Muscle layer of colon (tissue), 2 donors: ENCODE measurements at regions not wholly inside any gene's neighbourhood (a gene's known extent, or its start where the extent isn't known, plus 50 kb on each side); places are given as distances from the start of the nearest gene placed in this dataset.

Experiments used
- H3K27ac ChIP-seq: one replicate; pipeline ENCODE4 v1.7.0; 2013; ENCODE audit warnings: low read depth, mild to moderate bottlenecking, low read length, moderate library complexity
- H3K27me3 ChIP-seq, 2 donors: one replicate each; pipeline ENCODE4 v1.7.0; 2013; ENCODE audit warnings: low read length in 2 of 2, mild to moderate bottlenecking in 2 of 2; ENCODE audit not compliant: insufficient read depth in 2 of 2, control insufficient read depth in 1 of 2
- H3K36me3 ChIP-seq: one replicate; pipeline ENCODE4 v1.7.0; 2013; ENCODE audit warnings: mild to moderate bottlenecking, low read length; ENCODE audit not compliant: insufficient read depth
- H3K4me1 ChIP-seq: one replicate; pipeline ENCODE4 v1.7.0; 2013; ENCODE audit warnings: mild to moderate bottlenecking, low read length; ENCODE audit not compliant: insufficient read depth
- H3K4me3 ChIP-seq, 2 donors: one replicate each; pipeline ENCODE4 v1.7.0; 2013; ENCODE audit warnings: low read length in 2 of 2, low read depth in 1 of 2, mild to moderate bottlenecking in 1 of 2, moderate library complexity in 1 of 2
- H3K9ac ChIP-seq: one replicate; pipeline ENCODE4 v1.7.0; 2013; ENCODE audit warnings: low read length
- H3K9me3 ChIP-seq: one replicate; pipeline ENCODE4 v1.7.0; 2013; ENCODE audit warnings: mild to moderate bottlenecking, low read length
- donor health status: abdominal sarcoma.
- donor health status: Adenocarcinoma of cecum.

- Histone ChIP-seq H3K27ac (no peak overlapping the region), H3K9me3 (no peaks in the 10 kb centered on the region), H3K4me3 (no peak overlapping the region)
These were observed 116.7 kb downstream of the CD164 start for GRCh38 chr6:109265530-109265929.

GRCh38 chr6:109263873-109264700, 118.2 kb downstream of the CD164 start:
- Histone ChIP-seq H3K4me3 (no peak overlapping the region), H3K4me1 (peaks cover 14% of the 10 kb centered on the region), H3K9ac (no peak overlapping the region), H3K27ac (no peak overlapping the region), H3K9me3 (no peaks in the 10 kb centered on the region), H3K27me3 (no peaks in the 10 kb centered on the region), H3K36me3 (no peaks in the 10 kb centered on the region)

More at GRCh38 chr6:109265530-109265929, 116.7 kb downstream of the CD164 start:
- Histone ChIP-seq H3K4me1 (peaks cover 14% of the 10 kb centered on the region), H3K36me3 (no peaks in the 10 kb centered on the region), H3K9ac (no peak overlapping the region), H3K27me3 (no peaks in the 10 kb centered on the region)

GRCh38 chr6:109262261-109262660, 120.0 kb downstream of the CD164 start:
- H3K4me1 ChIP-seq, result peaks cover 14% of the 10 kb centered on the region
- H3K27me3 ChIP-seq, result no peaks in the 10 kb centered on the region
- H3K27ac ChIP-seq, result no peak overlapping the region
- no peaks in the 10 kb centered on the region for H3K36me3 ChIP-seq
- no peaks in the 10 kb centered on the region for H3K9me3 ChIP-seq
- no peak overlapping the region for H3K4me3 ChIP-seq
- no peak overlapping the region for H3K9ac ChIP-seq

GRCh38 chr6:109261811-109262210, 120.5 kb downstream of the CD164 start:
- no peak overlapping the region for H3K27ac ChIP-seq
- H3K36me3 ChIP-seq, result no peaks in the 10 kb centered on the region
- no peaks in the 10 kb centered on the region for H3K9me3 ChIP-seq
- peaks cover 14% of the 10 kb centered on the region for H3K4me1 ChIP-seq
- H3K27me3 ChIP-seq, result no peaks in the 10 kb centered on the region
- no peak overlapping the region for H3K9ac ChIP-seq
- H3K4me3 ChIP-seq, result no peak overlapping the region

DNA sequence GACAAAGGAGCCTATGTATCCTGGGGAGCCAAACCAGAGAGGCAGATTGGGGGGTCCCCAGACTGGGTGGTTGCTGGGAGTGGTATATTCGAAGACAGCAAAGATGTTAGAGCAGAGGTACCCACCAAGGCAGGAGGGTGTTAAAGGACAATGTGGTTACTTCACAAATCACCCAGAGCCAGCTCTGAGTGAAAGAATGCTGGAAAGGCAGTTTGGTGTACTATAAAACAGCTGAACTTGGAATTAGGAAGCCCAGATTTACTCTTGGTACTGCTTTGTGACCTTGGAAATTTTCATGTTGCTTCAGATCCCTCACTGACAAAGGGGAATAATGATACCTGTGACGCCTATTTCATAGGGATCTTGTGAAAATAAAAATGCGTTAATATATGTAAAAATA, 121.6 kb downstream of the CD164 start:
- Histone ChIP-seq H3K9ac (no peak overlapping the region), H3K4me3 (no peak overlapping the region), H3K9me3 (no peaks in the 10 kb centered on the region), H3K27me3 (no peaks in the 10 kb centered on the region), H3K27ac (no peak overlapping the region), H3K4me1 (peaks cover 14% of the 10 kb centered on the region), H3K36me3 (no peaks in the 10 kb centered on the region)

DNA sequence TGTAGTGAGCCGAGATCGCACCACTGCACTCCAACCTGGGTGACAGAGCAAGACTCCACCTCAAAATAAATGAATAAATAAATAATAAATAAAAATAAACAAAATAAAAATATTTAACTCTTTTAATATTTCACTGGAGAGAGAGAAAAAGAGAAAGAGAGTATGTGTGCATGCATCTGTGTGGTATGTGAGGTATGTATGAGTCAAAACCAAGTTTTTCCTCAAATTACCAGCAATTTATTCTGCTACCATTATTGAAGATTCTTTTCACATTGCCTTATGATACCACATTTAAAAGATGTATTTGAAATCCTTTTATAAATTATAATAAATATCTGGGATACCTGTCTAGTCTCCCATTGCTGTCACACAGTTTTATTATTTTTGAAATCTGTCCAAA, 122.1 kb downstream of the CD164 start:
- no peak overlapping the region for H3K4me3 ChIP-seq
- H3K27ac ChIP-seq, result no peak overlapping the region
- peaks cover 14% of the 10 kb centered on the region for H3K4me1 ChIP-seq
- H3K9ac ChIP-seq, result no peak overlapping the region
- no peaks in the 10 kb centered on the region for H3K9me3 ChIP-seq
- no peaks in the 10 kb centered on the region for H3K27me3 ChIP-seq
- no peaks in the 10 kb centered on the region for H3K36me3 ChIP-seq

DNA sequence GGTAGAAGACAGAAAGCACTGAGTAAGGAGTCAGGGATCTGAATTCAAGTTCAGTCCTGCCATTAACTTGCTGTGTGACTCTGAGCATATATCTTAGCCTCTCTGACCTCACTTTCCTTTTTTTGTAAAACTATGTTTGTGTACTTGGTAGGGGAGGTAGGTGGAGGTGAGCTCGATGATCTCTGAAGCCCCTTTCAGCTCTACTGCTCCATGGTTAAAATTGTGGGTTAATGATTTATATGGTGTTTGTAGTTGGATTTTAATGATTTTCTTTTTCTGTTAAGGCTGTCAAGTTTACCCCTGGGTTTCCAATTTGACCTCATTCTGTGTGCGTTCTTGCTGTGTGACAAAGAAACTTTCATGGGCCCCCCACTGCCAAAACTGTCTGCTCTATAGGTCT, 124.1 kb downstream of the CD164 start:
- no peak overlapping the region for H3K4me3 ChIP-seq
- H3K27ac ChIP-seq, result no peak overlapping the region
- no peak overlapping the region for H3K9ac ChIP-seq
- H3K9me3 ChIP-seq, result no peaks in the 10 kb centered on the region
- no peaks in the 10 kb centered on the region for H3K36me3 ChIP-seq
- H3K4me1 ChIP-seq, result peaks cover 22% of the 10 kb centered on the region
- no peaks in the 10 kb centered on the region for H3K27me3 ChIP-seq

- H3K27ac ChIP-seq, result no peak overlapping the region
These were observed 124.8 kb downstream of the CD164 start for GRCh38 chr6:109257494-109257893.

DNA sequence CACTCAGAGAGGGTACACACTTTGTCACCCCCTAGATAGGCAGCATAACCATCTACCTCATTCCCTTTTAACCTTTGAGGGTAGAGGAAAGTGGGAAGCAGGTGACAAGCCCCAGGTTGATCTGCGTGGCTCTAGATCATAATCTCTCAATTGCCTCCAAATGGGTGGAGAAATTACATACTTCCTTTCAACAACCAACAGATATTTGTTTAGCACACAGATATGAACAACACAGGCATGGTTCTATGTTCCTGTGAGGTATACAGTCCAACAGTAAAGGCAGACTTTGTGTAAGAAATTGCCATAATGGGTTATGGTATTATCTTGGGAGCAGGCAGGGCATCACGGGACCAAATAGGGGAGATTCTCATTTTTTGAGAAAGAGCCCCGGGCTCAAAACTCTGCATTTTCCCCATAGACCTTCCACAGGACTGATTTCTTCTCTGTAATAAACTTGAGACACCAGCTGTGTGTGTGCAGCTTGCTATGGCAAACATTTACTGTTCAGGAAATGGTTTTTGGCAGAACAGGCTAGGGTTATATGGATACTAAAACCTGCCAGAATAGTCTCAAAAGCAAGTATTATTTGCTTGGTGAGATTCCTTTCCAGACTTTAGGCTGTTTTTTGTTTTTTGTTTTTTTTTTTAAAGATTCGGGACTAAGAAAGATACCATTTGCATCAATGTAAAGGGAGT, 126.2 kb downstream of the CD164 start:
- Histone ChIP-seq H3K27ac (no peak overlapping the region), H3K4me1 (peaks cover 16% of the 10 kb centered on the region), H3K27me3 (no peaks in the 10 kb centered on the region), H3K4me3 (no peak overlapping the region), H3K9ac (no peak overlapping the region), H3K9me3 (no peaks in the 10 kb centered on the region), H3K36me3 (no peaks in the 10 kb centered on the region)

More at GRCh38 chr6:109257494-109257893, 124.8 kb downstream of the CD164 start:
- Histone ChIP-seq H3K36me3 (no peaks in the 10 kb centered on the region), H3K4me1 (peaks cover 28% of the 10 kb centered on the region), H3K9me3 (no peaks in the 10 kb centered on the region), H3K9ac (no peak overlapping the region), H3K4me3 (no peak overlapping the region), H3K27me3 (no peaks in the 10 kb centered on the region)

GRCh38 chr6:109255087-109255486, 127.2 kb downstream of the CD164 start:
- Histone ChIP-seq H3K4me3 (no peak overlapping the region), H3K9me3 (no peaks in the 10 kb centered on the region), H3K9ac (no peak overlapping the region), H3K27ac (no peak overlapping the region), H3K4me1 (peaks cover 15% of the 10 kb centered on the region), H3K36me3 (no peaks in the 10 kb centered on the region), H3K27me3 (no peaks in the 10 kb centered on the region)

GRCh38 chr6:109253366-109253765, 128.9 kb downstream of the CD164 start:
- H3K36me3 ChIP-seq, result no peaks in the 10 kb centered on the region
- H3K9ac ChIP-seq, result no peak overlapping the region
- H3K27ac ChIP-seq, result no peak overlapping the region
- H3K4me1 ChIP-seq, result peaks cover 15% of the 10 kb centered on the region
- no peak overlapping the region for H3K4me3 ChIP-seq
- no peaks in the 10 kb centered on the region for H3K27me3 ChIP-seq
- H3K9me3 ChIP-seq, result no peaks in the 10 kb centered on the region
